ENCODE measurements at regions not wholly inside any gene's neighbourhood (a gene's known extent, or its start where the extent isn't known, plus 50 kb on each side); places are given as distances from the start of the nearest gene placed in this dataset.

GRCh38 chr2:2575870-2576386 is 244.9 kb upstream of the MYT1L start:
- DNase-seq: no peak
- TF ChIP-seq CTCF (IDR thresholded peaks at IDR 0.05) (no peak), POLR2A (IDR thresholded peaks at IDR 0.05) (no peak)
- H3K36me3 ChIP-seq: no peaks in the 10 kb centered on the region
- H3K27me3 ChIP-seq: no peaks in the 10 kb centered on the region
- no peaks in the 10 kb centered on the region for H3K4me1 ChIP-seq
- no peak for ATAC-seq
- intact Hi-C loops (cut with DNase I): no loop called here
- no peak overlapping the region for H3K4me3 ChIP-seq
- no peaks in the 10 kb centered on the region for H3K9me3 ChIP-seq
- 22% methylated on average over 1 of the region's 5 CpGs for WGBS (ENCODE audit: insufficient coverage, low coverage, low lambda C conversion rate, missing lambda C conversion rate)
- no peak overlapping the region for H3K27ac ChIP-seq

- Histone ChIP-seq H3K9me3 (no peaks in the 10 kb centered on the region), H3K27ac (no peak overlapping the region), H3K27me3 (no peaks in the 10 kb centered on the region), H3K4me1 (no peaks in the 10 kb centered on the region), H3K36me3 (no peaks in the 10 kb centered on the region), H3K4me3 (no peak overlapping the region)
- 59% methylated on average over 6 of the region's 10 CpGs for WGBS (ENCODE audit: insufficient coverage, low coverage, low lambda C conversion rate, missing lambda C conversion rate)
- intact Hi-C loops (cut with DNase I): no loop called here
- DNase-seq (no peak), ATAC-seq (no peak)
- no peak for TF ChIP-seq CTCF (IDR thresholded peaks at IDR 0.05)
- TF ChIP-seq POLR2A (IDR thresholded peaks at IDR 0.05): no peak
Observed at GRCh38 chr2:2575181-2575577, 244.1 kb upstream of the MYT1L start.

GRCh38 chr2:2574401-2575180 is 243.5 kb upstream of the MYT1L start:
- DNase-seq (no peak), ATAC-seq (no peak)
- H3K4me1 ChIP-seq: no peaks in the 10 kb centered on the region
- no peak overlapping the region for H3K4me3 ChIP-seq
- H3K36me3 ChIP-seq: no peaks in the 10 kb centered on the region
- TF ChIP-seq POLR2A (IDR thresholded peaks at IDR 0.05) (no peak), CTCF (IDR thresholded peaks at IDR 0.05) (no peak)
- H3K9me3 ChIP-seq: no peaks in the 10 kb centered on the region
- intact Hi-C loops (cut with DNase I): no loop called here
- no peak overlapping the region for H3K27ac ChIP-seq
- WGBS (ENCODE audit: insufficient coverage, low coverage, low lambda C conversion rate, missing lambda C conversion rate): 38% methylated on average over 1 of the region's 16 CpGs
- H3K27me3 ChIP-seq: no peaks in the 10 kb centered on the region

GRCh38 chr2:2573658-2574293 is 242.7 kb upstream of the MYT1L start:
- TF ChIP-seq POLR2A (IDR thresholded peaks at IDR 0.05): no peak
- no peak for TF ChIP-seq CTCF (IDR thresholded peaks at IDR 0.05)
- DNase-seq: no peak
- H3K4me3 ChIP-seq: no peak overlapping the region
- intact Hi-C loops (cut with DNase I): no loop called here
- H3K36me3 ChIP-seq: no peaks in the 10 kb centered on the region
- H3K27ac ChIP-seq: no peak overlapping the region
- no peaks in the 10 kb centered on the region for H3K9me3 ChIP-seq
- 85% methylated on average over 12 of the region's 15 CpGs for WGBS (ENCODE audit: insufficient coverage, low coverage, low lambda C conversion rate, missing lambda C conversion rate)
- no peaks in the 10 kb centered on the region for H3K4me1 ChIP-seq
- ATAC-seq: no peak
- H3K27me3 ChIP-seq: no peaks in the 10 kb centered on the region

All from right lobe of liver (tissue), 6 donors.